ENCODE measurements at regions not wholly inside any gene's neighbourhood (a gene's known extent, or its start where the extent isn't known, plus 50 kb on each side); places are given as distances from the start of the nearest gene placed in this dataset.

DNA sequence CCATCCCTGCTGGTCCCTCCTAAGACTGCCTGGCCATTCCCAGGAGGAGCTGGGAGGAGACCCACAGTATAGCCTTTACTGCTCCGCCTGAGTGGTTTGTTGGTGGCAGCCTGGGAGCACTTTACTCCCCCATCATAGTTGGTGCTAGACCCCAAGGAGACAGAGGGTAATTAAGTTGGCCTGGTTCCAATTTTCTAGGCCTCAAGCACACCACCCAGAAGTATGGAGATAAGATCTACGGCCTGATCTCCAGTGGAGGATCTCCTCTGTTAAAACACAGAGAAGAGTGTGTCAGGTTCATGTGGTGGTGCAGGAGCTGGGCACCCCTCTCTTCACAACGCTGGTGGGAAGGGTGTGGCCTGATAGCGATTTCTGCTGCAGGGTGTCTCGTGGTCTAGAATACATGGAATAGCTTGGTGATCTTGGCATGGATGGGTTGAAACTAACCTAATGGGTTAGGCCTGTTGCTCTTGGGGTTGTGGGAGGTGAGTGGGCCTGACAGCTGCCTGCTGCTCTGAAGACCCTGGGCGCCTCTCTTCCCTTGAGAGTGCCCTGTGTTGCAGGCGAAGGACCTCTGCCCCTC lies 68.5 kb downstream of the FASLG start:
- no peaks in the 10 kb centered on the region for H3K27me3 ChIP-seq (ENCODE audit: control insufficient read depth, insufficient read depth, low read length)
- no peak overlapping the region for H2AK5ac ChIP-seq (ENCODE audit: low read depth, low read length)
- H3K9me3 ChIP-seq (ENCODE audit: control insufficient read depth, insufficient read depth, low read length): no peaks in the 10 kb centered on the region
- in situ Hi-C loops (cut with MboI; ENCODE audit: low sequenced_read_pairs): loop anchor here (25.0 kb wide), 2 partner anchors 1210 to 2010 kb away; no protein-coding TSS in a partner anchor
- no peak overlapping the region for H3K4me3 ChIP-seq (ENCODE audit: insufficient read depth, low read depth, low read length)
- no peaks in the 10 kb centered on the region for H3K9me1 ChIP-seq (ENCODE audit: insufficient read depth, low read length)
- ATAC-seq (ENCODE audit: low read depth): no peak
- H2AFZ ChIP-seq (replicated peaks; ENCODE audit: low read length, poor library complexity): no peak overlapping the region
- no peak overlapping the region for H2BK15ac ChIP-seq (ENCODE audit: low read depth, low read length)
- no peak overlapping the region for H2BK5ac ChIP-seq (ENCODE audit: low read depth, low read length, poor library complexity, severe bottlenecking)
- no peak overlapping the region for H3K23ac ChIP-seq (ENCODE audit: low read depth, low read length)
- BruUV-seq (replicated peaks): no TSS peak
- H3K18ac ChIP-seq (ENCODE audit: low read depth, low read length): no peak overlapping the region
- H2BK120ac ChIP-seq (ENCODE audit: low read depth, low read length): no peak overlapping the region
- H3K4me1 ChIP-seq (ENCODE audit: control insufficient read depth, insufficient read depth, low read length): no peaks in the 10 kb centered on the region
- no peak overlapping the region for H3K4me2 ChIP-seq (ENCODE audit: low read depth, low read length)
- CTCF ChIA-PET: no interaction called here
- no peaks in the 10 kb centered on the region for H3K36me3 ChIP-seq (ENCODE audit: control insufficient read depth, insufficient read depth, low read length)
- no peaks in the 10 kb centered on the region for H4K20me1 ChIP-seq (ENCODE audit: insufficient read depth, low read length)
- H4K8ac ChIP-seq (ENCODE audit: low read depth in 2 of 2, low read length in 2 of 2): no peak overlapping the region
- no peak for TF ChIP-seq MXI1 (IDR thresholded peaks at IDR 0.05; ENCODE audit: borderline replicate concordance, low read depth, low read length)
- TF ChIP-seq, protein P1, sequence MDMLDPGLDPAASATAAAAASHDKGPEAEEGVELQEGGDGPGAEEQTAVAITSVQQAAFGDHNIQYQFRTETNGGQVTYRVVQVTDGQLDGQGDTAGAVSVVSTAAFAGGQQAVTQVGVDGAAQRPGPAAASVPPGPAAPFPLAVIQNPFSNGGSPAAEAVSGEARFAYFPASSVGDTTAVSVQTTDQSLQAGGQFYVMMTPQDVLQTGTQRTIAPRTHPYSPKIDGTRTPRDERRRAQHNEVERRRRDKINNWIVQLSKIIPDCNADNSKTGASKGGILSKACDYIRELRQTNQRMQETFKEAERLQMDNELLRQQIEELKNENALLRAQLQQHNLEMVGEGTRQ (IDR thresholded peaks at IDR 0.05; ENCODE audit: low read depth, low read length): no peak
- H2BK20ac ChIP-seq (ENCODE audit: low read depth, low read length): no peak overlapping the region
- H4K91ac ChIP-seq (ENCODE audit: insufficient read depth, low read depth, low read length): no peak overlapping the region
- no peaks in the 10 kb centered on the region for H3K79me1 ChIP-seq (ENCODE audit: low read depth in 1 of 2, low read length in 2 of 2)
- intact Hi-C loops (cut with micrococcal nuclease): no loop called here
- POLR2A ChIA-PET (ENCODE audit: unreplicated experiment): no interaction called here
- no CpG with 5 or more reads among the region's 7 CpGs for WGBS, 2 experiments (ENCODE audit: extremely low coverage in 2 of 2, insufficient read length in 1 of 2)
- H4K5ac ChIP-seq (ENCODE audit: low read depth, low read length): no peak overlapping the region
- H3K4ac ChIP-seq (ENCODE audit: low read depth, low read length): no peak overlapping the region
- no peak overlapping the region for H3K14ac ChIP-seq (replicated peaks; ENCODE audit: low read depth, low read length)
- DNase-seq: no peak
- H3K27ac ChIP-seq (ENCODE audit: insufficient read depth, low read length): no peak overlapping the region
- H2AK9ac ChIP-seq (replicated peaks; ENCODE audit: low read depth, low read length, poor library complexity): no peak overlapping the region
- dilution Hi-C loops (cut with HindIII; ENCODE audit: low sequenced_read_pairs, unreplicated experiment): no loop called here
- H3K9ac ChIP-seq (ENCODE audit: low read depth, low read length): no peak overlapping the region
- no peak overlapping the region for H3K56ac ChIP-seq (ENCODE audit: extremely low read depth, insufficient read depth, low read length)

Data from IMR-90 (cell line).